Stomach (tissue), 8 donors: ENCODE measurements at regions not wholly inside any gene's neighbourhood (a gene's known extent, or its start where the extent isn't known, plus 50 kb on each side); places are given as distances from the start of the nearest gene placed in this dataset.

Experiments used
- DNase-seq, 2 donors: peaks; one replicate each; pipeline versions ENCODE4 v3.0.0 to v3.0.0-alpha.2; 2013 to 2019
- H3K27ac ChIP-seq, 5 donors: fragments of 200-600 bp in 4 of 5; sonication (generic) in 4 of 5; one replicate each; pipeline ENCODE4 v1.5.1; 2013 to 2019; ENCODE audit warnings: mild to moderate bottlenecking in 1 of 5, moderate library complexity in 1 of 5
- H3K27me3 ChIP-seq, 3 donors: fragments of 200-600 bp; sonication (generic); one replicate each; pipeline ENCODE4 v1.5.1; 2017 to 2019; ENCODE audit warnings: mixed run types in 1 of 3
- H3K36me3 ChIP-seq, 4 donors: fragments of 200-600 bp; sonication (generic); 1 replicate in 3 of 4; 2 replicates in 1 of 4; pipeline ENCODE4 v1.5.1; 2016 to 2019
- H3K4me1 ChIP-seq, 4 donors: fragments of 200-600 bp; sonication (generic); one replicate each; pipeline ENCODE4 v1.5.1; 2016 to 2019
- H3K4me3 ChIP-seq, 4 donors: fragments of 200-600 bp; sonication (generic) in 3 of 4; one replicate each; pipeline ENCODE4 v1.5.1; 2016 to 2019; ENCODE audit warnings: mild to moderate bottlenecking in 1 of 4
- H3K9me3 ChIP-seq, 4 donors: fragments of 200-600 bp; sonication (generic); one replicate each; pipeline ENCODE4 v1.5.1; 2016 to 2019
- CTCF ChIP-seq, 7 experiments: fragments of 450-650 bp in 4 of 7; fragments of 200-600 bp in 3 of 7; sonication (generic) in 3 of 7; IDR thresholded peaks; one replicate each; pipeline ENCODE4 v1.5.1; 2016 to 2019; ENCODE audit warnings: antibody characterized with exemption in 7 of 7, control low read depth in 2 of 7, mild to moderate bottlenecking in 1 of 7
- EP300 ChIP-seq: sonication (generic); formaldehyde crosslinking; IDR thresholded peaks from one replicate; pipeline ENCODE4 v1.6.1; 2017; ENCODE audit warnings: antibody characterized with exemption
- POLR2A ChIP-seq, 4 donors: fragments of 450-650 bp; IDR thresholded peaks; one replicate each; pipeline ENCODE4 v1.6.1; 2016; ENCODE audit warnings: antibody characterized with exemption in 4 of 4, control low read depth in 2 of 4, mild to moderate bottlenecking in 1 of 4, moderate library complexity in 1 of 4
- POLR2AphosphoS5 ChIP-seq, 3 donors: sonication (generic); formaldehyde crosslinking; IDR thresholded peaks; one replicate each; pipeline ENCODE4 v1.6.1; 2016; ENCODE audit warnings: antibody characterized with exemption in 3 of 3
- WGBS, 5 donors: extraction: QIAGEN DNeasy Blood & Tissue Kit in 3 of 5; methylation state at CpG; one replicate each; pipeline versions ENCODE4 v1.1.5 to v1.1.7; 2013 to 2018; 5-methylcytosine and 5-hydroxymethylcytosine counted together
- intact Hi-C: fragments of 100-400 bp; cut with DNase I; formaldehyde crosslinking; loops from one replicate; pipeline ENCODE4 v1.15.1; 2023; ENCODE audit warnings: low total_unique reads
- donor health status: healthy with polysubstance abuse.
- donor health status: Bipolar disorder and iron deficiency.
- donor health status: healthy.

GRCh38 chr2:200244111-200244510 lies 62.4 kb upstream of the SPATS2L start:
- DNase-seq: no peak
- Histone ChIP-seq H3K4me3 (no peak overlapping the region), H3K4me1 (no peaks in the 10 kb centered on the region), H3K9me3 (no peaks in the 10 kb centered on the region), H3K27ac (no peak overlapping the region), H3K36me3 (no peaks in the 10 kb centered on the region), H3K27me3 (no peaks in the 10 kb centered on the region)
- WGBS, 5 donors: 88 to 100% (median 93%) methylated on average over 1 of the region's 1 CpG
- TF ChIP-seq CTCF (IDR thresholded peaks at IDR 0.05) (no peak), EP300 (no peak), POLR2AphosphoS5 (IDR thresholded peaks at IDR 0.05) (no peak), POLR2A (IDR thresholded peaks at IDR 0.05) (no peak)
- intact Hi-C loops: no loop called here

GRCh38 chr2:200247494-200247893 lies 59.0 kb upstream of the SPATS2L start:
- Histone ChIP-seq H3K4me3 (no peak overlapping the region), H3K4me1 (peaks cover 0 to 2% (median 0%) of the 10 kb centered on the region in 4 donors), H3K36me3 (no peaks in the 10 kb centered on the region), H3K27ac (no peak overlapping the region), H3K27me3 (no peaks in the 10 kb centered on the region), H3K9me3 (no peaks in the 10 kb centered on the region)
- intact Hi-C loops: no loop called here
- no peak for DNase-seq
- no peak for TF ChIP-seq EP300
- 63 to 83% (median 74%) methylated on average over 2 of the region's 2 CpGs for WGBS, 5 donors

- peaks cover 0 to 12% (median 0%) of the 10 kb centered on the region in 4 donors for H3K4me1 ChIP-seq
- WGBS, 5 donors: 48 to 55% (median 54%) methylated on average over 8 of the region's 8 CpGs
- DNase-seq: peak in 1 of 2 donors; percentile 57
- TF ChIP-seq EP300 (no peak), CTCF (IDR thresholded peaks at IDR 0.05) (no peak), POLR2AphosphoS5 (IDR thresholded peaks at IDR 0.05) (no peak), POLR2A (IDR thresholded peaks at IDR 0.05) (no peak)
- H3K36me3 ChIP-seq: no peaks in the 10 kb centered on the region
- intact Hi-C loops: no loop called here
- H3K27me3 ChIP-seq: no peaks in the 10 kb centered on the region
- no peak overlapping the region for H3K27ac ChIP-seq
- H3K4me3 ChIP-seq: no peak overlapping the region
- H3K9me3 ChIP-seq: no peaks in the 10 kb centered on the region
Measured at GRCh38 chr2:200252265-200253067, 54.0 kb upstream of the SPATS2L start.

- Histone ChIP-seq H3K27me3 (no peaks in the 10 kb centered on the region), H3K27ac (no peak overlapping the region), H3K36me3 (no peaks in the 10 kb centered on the region), H3K9me3 (no peaks in the 10 kb centered on the region), H3K4me3 (no peak overlapping the region), H3K4me1 (peaks cover 0 to 12% (median 0%) of the 10 kb centered on the region in 4 donors)
- DNase-seq: no peak
- 30 to 54% (median 43%) methylated on average over 2 of the region's 2 CpGs for WGBS, 5 donors
- intact Hi-C loops: no loop called here
- TF ChIP-seq POLR2A (IDR thresholded peaks at IDR 0.05) (no peak), EP300 (no peak), POLR2AphosphoS5 (IDR thresholded peaks at IDR 0.05) (no peak), CTCF (IDR thresholded peaks at IDR 0.05) (no peak)
Measured at GRCh38 chr2:200253639-200254038, 52.9 kb upstream of the SPATS2L start.

GRCh38 chr2:200254773-200255172 lies 51.7 kb upstream of the SPATS2L start:
- no peak for TF ChIP-seq EP300
- no peak for TF ChIP-seq POLR2A (IDR thresholded peaks at IDR 0.05)
- no peak for TF ChIP-seq POLR2AphosphoS5 (IDR thresholded peaks at IDR 0.05)
- DNase-seq: no peak
- Histone ChIP-seq H3K36me3 (no peaks in the 10 kb centered on the region), H3K9me3 (no peaks in the 10 kb centered on the region), H3K27me3 (no peaks in the 10 kb centered on the region), H3K27ac (no peak overlapping the region), H3K4me1 (peaks cover 0 to 12% (median 0%) of the 10 kb centered on the region in 4 donors), H3K4me3 (no peak overlapping the region)
- intact Hi-C loops: no loop called here
- WGBS, 5 donors: 83 to 94% (median 91%) methylated on average over 4 of the region's 4 CpGs
